ENCODE measurements at regions not wholly inside any gene's neighbourhood (a gene's known extent, or its start where the extent isn't known, plus 50 kb on each side); places are given as distances from the start of the nearest gene placed in this dataset.
A peak's percentile ranks its signal among the peaks of the same experiment; 100 is the strongest.

DNA sequence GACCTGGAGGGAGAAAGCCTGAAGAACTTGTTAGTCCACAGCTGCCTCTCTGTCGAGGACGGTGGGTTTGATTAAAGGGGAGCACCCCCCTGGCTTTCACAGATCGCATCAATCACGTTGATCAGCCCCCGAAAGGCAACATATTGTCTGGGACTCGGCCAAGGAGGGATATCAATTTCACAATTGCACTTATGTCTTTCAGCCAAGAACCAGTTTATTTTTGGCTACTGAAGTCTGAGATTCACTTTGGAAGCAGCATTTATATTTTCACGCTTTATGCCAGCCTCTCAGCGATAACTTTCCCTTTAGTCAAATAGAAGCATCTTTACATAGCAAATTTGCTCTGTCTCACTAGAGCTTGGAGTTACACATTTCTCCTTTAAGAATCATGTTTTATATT, 253.2 kb upstream of the RRP15 start:
- DNase-seq (ENCODE audit: low read depth in 1 of 2, low spot score in 2 of 2) (no peak), FAIRE-seq (no peak)
- Histone ChIP-seq H2AK5ac (ENCODE audit: low read depth, low read length) (no peak overlapping the region), H2BK12ac (ENCODE audit: low read depth, low read length) (no peak overlapping the region), H3K4me1 (replicated peaks in 1 of 4; ENCODE audit: control insufficient read depth in 3 of 4, insufficient read depth in 4 of 4, low read length in 3 of 4) (peaks cover 0 to 20% (median 2%) of the 10 kb centered on the region in 4 experiments; a peak in 4 of 7 replicates), H4K20me1 (replicated peaks in 1 of 2; ENCODE audit: control insufficient read depth in 1 of 2, insufficient read depth in 2 of 2, low read length in 2 of 2) (no peaks in the 10 kb centered on the region), H2BK120ac (replicated peaks; ENCODE audit: low read depth, low read length) (no peak overlapping the region), H3K23ac (ENCODE audit: insufficient read length) (no peak overlapping the region), H3K9ac (replicated peaks in 1 of 4; ENCODE audit: extremely low read depth in 1 of 4, low read depth in 3 of 4, low read length in 3 of 4) (no peak overlapping the region), H4K8ac (ENCODE audit: extremely low read depth, insufficient read depth, low read length) (no peak overlapping the region), H3K27me3 (replicated peaks in 1 of 4; ENCODE audit: control insufficient read depth in 3 of 4, extremely low read depth in 1 of 4, insufficient read depth in 3 of 4, low read length in 3 of 4) (no peaks in the 10 kb centered on the region), H3K18ac (ENCODE audit: extremely low read depth, low read length) (no peak overlapping the region), H3K4me3 (ENCODE audit: extremely low read depth in 1 of 4, insufficient read depth in 2 of 4, low read depth in 3 of 4, low read length in 4 of 4) (no peak overlapping the region), H3K9me3 (ENCODE audit: insufficient read depth in 2 of 2, low read depth in 1 of 2, low read length in 1 of 2) (no peaks in the 10 kb centered on the region), H3K14ac (ENCODE audit: insufficient read length) (no peak overlapping the region), H4K91ac (replicated peaks; ENCODE audit: insufficient read length, low read length) (no peak overlapping the region), H3K79me2 (ENCODE audit: control insufficient read depth in 1 of 2, insufficient read depth in 2 of 2, low read length in 2 of 2) (no peaks in the 10 kb centered on the region), H3K56ac (replicated peaks; ENCODE audit: insufficient read length, low read depth, low read length) (no peak overlapping the region), H3K36me3 (ENCODE audit: control insufficient read depth in 2 of 4, insufficient read depth in 4 of 4, low read length in 3 of 4) (no peaks in the 10 kb centered on the region), H3K4ac (replicated peaks; ENCODE audit: insufficient read length, low read depth, low read length) (no peak overlapping the region), H2AFZ (ENCODE audit: low read length) (no peak overlapping the region; the same call in 1 of the 2 replicates), H3K27ac (ENCODE audit: low read depth, low read length) (no peak overlapping the region), H4K5ac (ENCODE audit: insufficient read length, low read depth, low read length) (no peak overlapping the region), H2BK15ac (ENCODE audit: low read length) (peak overlapping the region; percentile 6; the same call in 1 of the 2 replicates), H2BK5ac (ENCODE audit: low read depth, low read length) (no peak overlapping the region; the same call in 1 of the 2 replicates), H3K4me2 (ENCODE audit: insufficient read depth in 1 of 2, low read depth in 2 of 2, low read length in 2 of 2) (no peak overlapping the region), H2BK20ac (ENCODE audit: low read length) (no peak overlapping the region), H3K23me2 (ENCODE audit: low read depth, low read length) (no peaks in the 10 kb centered on the region), H3K79me1 (ENCODE audit: low read depth, low read length) (no peaks in the 10 kb centered on the region)
- 68% methylated on average over 8 of the region's 8 CpGs; no CpG with 5 or more reads in 1 of the 2 experiments for WGBS, 2 experiments (ENCODE audit: extremely low coverage in 1 of 2, insufficient coverage in 1 of 2, insufficient read length in 1 of 2, insufficient replicate concordance in 2 of 2, low coverage in 1 of 2, low lambda C conversion rate in 2 of 2, missing lambda C conversion rate in 1 of 2)
- CTCF ChIA-PET (ENCODE audit: partially characterized antibody) = no interaction called here
- POLR2A ChIA-PET (ENCODE audit: partially characterized antibody) = interaction anchor here (0.7 kb wide), 1 partner anchor 253 kb away, joined by 3 read pairs; no protein-coding TSS in a partner anchor
- TF ChIP-seq FOSL1 (IDR thresholded peaks at IDR 0.05; ENCODE audit: insufficient read depth, low read depth, low read length) = no peak
- no peak for TF ChIP-seq ZNF274 (IDR thresholded peaks at IDR 0.05; ENCODE audit: borderline replicate concordance, extremely low read depth, low read length)
- no peak for TF ChIP-seq RXRA (IDR thresholded peaks at IDR 0.05; ENCODE audit: insufficient read depth, low read depth, low read length)
- TF ChIP-seq, protein P1, sequence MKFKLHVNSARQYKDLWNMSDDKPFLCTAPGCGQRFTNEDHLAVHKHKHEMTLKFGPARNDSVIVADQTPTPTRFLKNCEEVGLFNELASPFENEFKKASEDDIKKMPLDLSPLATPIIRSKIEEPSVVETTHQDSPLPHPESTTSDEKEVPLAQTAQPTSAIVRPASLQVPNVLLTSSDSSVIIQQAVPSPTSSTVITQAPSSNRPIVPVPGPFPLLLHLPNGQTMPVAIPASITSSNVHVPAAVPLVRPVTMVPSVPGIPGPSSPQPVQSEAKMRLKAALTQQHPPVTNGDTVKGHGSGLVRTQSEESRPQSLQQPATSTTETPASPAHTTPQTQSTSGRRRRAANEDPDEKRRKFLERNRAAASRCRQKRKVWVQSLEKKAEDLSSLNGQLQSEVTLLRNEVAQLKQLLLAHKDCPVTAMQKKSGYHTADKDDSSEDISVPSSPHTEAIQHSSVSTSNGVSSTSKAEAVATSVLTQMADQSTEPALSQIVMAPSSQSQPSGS (IDR thresholded peaks at IDR 0.05; ENCODE audit: low read length) = no peak
- no peak for TF ChIP-seq POLR2AphosphoS5 (IDR thresholded peaks at IDR 0.05; ENCODE audit: low read depth, low read length)
- TF ChIP-seq TAF1 (IDR thresholded peaks at IDR 0.05; ENCODE audit: low read depth, low read length) = no peak
- no peak for TF ChIP-seq EGR1 (IDR thresholded peaks at IDR 0.05; ENCODE audit: borderline replicate concordance, low read depth, low read length)
- no peak for TF ChIP-seq SIX5 (IDR thresholded peaks at IDR 0.05; ENCODE audit: low read depth, low read length)
- no peak for TF ChIP-seq CBX5 (IDR thresholded peaks at IDR 0.05; ENCODE audit: low read depth, low read length)
- TF ChIP-seq, protein P2, sequence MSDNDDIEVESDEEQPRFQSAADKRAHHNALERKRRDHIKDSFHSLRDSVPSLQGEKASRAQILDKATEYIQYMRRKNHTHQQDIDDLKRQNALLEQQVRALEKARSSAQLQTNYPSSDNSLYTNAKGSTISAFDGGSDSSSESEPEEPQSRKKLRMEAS (IDR thresholded peaks at IDR 0.05) = no peak
- TF ChIP-seq TCF12 (IDR thresholded peaks at IDR 0.05; ENCODE audit: low read depth, low read length) = no peak
- no peak for TF ChIP-seq ASH2L (IDR thresholded peaks at IDR 0.05; ENCODE audit: low read length)
- TF ChIP-seq HDAC6 (IDR thresholded peaks at IDR 0.05; ENCODE audit: low read depth, low read length) = no peak
- TF ChIP-seq KDM4A (IDR thresholded peaks at IDR 0.05; ENCODE audit: low read depth, low read length, severe bottlenecking) = no peak
